ENCODE measurements at regions not wholly inside any gene's neighbourhood (a gene's known extent, or its start where the extent isn't known, plus 50 kb on each side); places are given as distances from the start of the nearest gene placed in this dataset.

- no peak for TF ChIP-seq CTCF (IDR thresholded peaks at IDR 0.05)
- no peak for TF ChIP-seq POLR2AphosphoS5 (IDR thresholded peaks at IDR 0.05; ENCODE audit: low read depth, low read length)
- TF ChIP-seq SIN3A (IDR thresholded peaks at IDR 0.05; ENCODE audit: borderline replicate concordance, insufficient read depth, low read depth, low read length) = no peak
- TF ChIP-seq REST (IDR thresholded peaks at IDR 0.05; ENCODE audit: insufficient read depth in 1 of 2, low read depth in 2 of 2, low read length in 1 of 2) = no peak
- TF ChIP-seq TCF7L2 (IDR thresholded peaks at IDR 0.05; ENCODE audit: low read depth, low read length) = no peak
Observed at GRCh38 chr5:86974955-86975354, 292.7 kb upstream of the RASA1 start.
